Small intestine (tissue), 7 donors: ENCODE measurements at regions not wholly inside any gene's neighbourhood (a gene's known extent, or its start where the extent isn't known, plus 50 kb on each side); places are given as distances from the start of the nearest gene placed in this dataset.

Source experiments
- DNase-seq, 2 donors: peaks; one replicate each; pipeline versions ENCODE4 v3.0.0 to v3.0.0-alpha.2; 2013
- FAIRE-seq: peaks from 2 replicates; lab custom pipeline; 2012; peaks lifted over from hg19 to GRCh38; lab: Jason Lieb, UNC
- H3K27ac ChIP-seq, 3 donors: one replicate each; pipeline ENCODE4 v1.5.1; 2013; ENCODE audit warnings: low read length in 2 of 3, mild to moderate bottlenecking in 2 of 3, control low read depth in 1 of 3, inconsistent platforms in 1 of 3, low read depth in 1 of 3, moderate library complexity in 1 of 3
- H3K27me3 ChIP-seq, 3 donors: one replicate each; pipeline ENCODE4 v1.6.1; 2013; ENCODE audit warnings: low read length in 3 of 3, inconsistent platforms in 1 of 3; ENCODE audit not compliant: control insufficient read depth in 3 of 3, insufficient read depth in 3 of 3
- H3K36me3 ChIP-seq, 3 donors: one replicate each; pipeline ENCODE4 v1.6.1; 2013; ENCODE audit warnings: low read length in 3 of 3, inconsistent platforms in 1 of 3, low read depth in 1 of 3, mild to moderate bottlenecking in 1 of 3, moderate library complexity in 1 of 3; ENCODE audit not compliant: control insufficient read depth in 3 of 3, insufficient read depth in 2 of 3
- H3K4me1 ChIP-seq, 3 donors: one replicate each; pipeline ENCODE4 v1.6.1; 2013; ENCODE audit warnings: low read length in 2 of 3, inconsistent platforms in 1 of 3, low read depth in 1 of 3, mild to moderate bottlenecking in 1 of 3, moderate library complexity in 1 of 3; ENCODE audit not compliant: control insufficient read depth in 3 of 3, insufficient read depth in 2 of 3
- H3K4me3 ChIP-seq, 3 donors: one replicate each; pipeline ENCODE4 v1.5.1; 2013; ENCODE audit warnings: low read length in 3 of 3, control low read depth in 1 of 3, inconsistent platforms in 1 of 3, low read depth in 1 of 3, mild to moderate bottlenecking in 1 of 3, moderate library complexity in 1 of 3
- H3K9me3 ChIP-seq, 2 donors: one replicate each; pipeline ENCODE4 v1.6.1; 2013; ENCODE audit warnings: low read depth in 1 of 2, low read length in 1 of 2; ENCODE audit not compliant: control insufficient read depth in 2 of 2, insufficient read depth in 1 of 2
- WGBS, 3 donors: extraction: QIAGEN DNeasy Blood & Tissue Kit; methylation state at CpG; one replicate each; pipeline ENCODE4 v1.1.7; 2013; 5-methylcytosine and 5-hydroxymethylcytosine counted together
- donor health status: healthy with polysubstance abuse.
- donor health status: control.
- donor health status: control.
- donor health status: Bipolar disorder and iron deficiency.
- donor health status: healthy.

- H3K9me3 ChIP-seq = no peaks in the 10 kb centered on the region
- H3K36me3 ChIP-seq = no peaks in the 10 kb centered on the region
- 74 to 87% (median 82%) methylated on average over 2 of the region's 2 CpGs for WGBS, 3 donors
- H3K27ac ChIP-seq = no peak overlapping the region
- H3K4me3 ChIP-seq = no peak overlapping the region
- no peaks in the 10 kb centered on the region for H3K27me3 ChIP-seq
- H3K4me1 ChIP-seq = no peaks in the 10 kb centered on the region
- DNase-seq (no peak), FAIRE-seq (no peak)
Measured at GRCh38 chr6:65819152-65819551, 112.1 kb upstream of the EYS start.

- H3K9me3 ChIP-seq = no peaks in the 10 kb centered on the region
- FAIRE-seq = no peak
- WGBS, 3 donors = 76 to 83% (median 82%) methylated on average over 5 of the region's 5 CpGs
Measured at GRCh38 chr6:65818576-65818975, 111.5 kb upstream of the EYS start.

GRCh38 chr6:65816991-65817390, 110.0 kb upstream of the EYS start:
- WGBS, 3 donors = 49 to 79% (median 52%) methylated on average over 2 of the region's 2 CpGs

More at GRCh38 chr6:65818576-65818975, 111.5 kb upstream of the EYS start:
- Histone ChIP-seq H3K4me1 (no peaks in the 10 kb centered on the region), H3K27ac (no peak overlapping the region), H3K36me3 (no peaks in the 10 kb centered on the region), H3K4me3 (no peak overlapping the region), H3K27me3 (no peaks in the 10 kb centered on the region)
- no peak for DNase-seq

GRCh38 chr6:65814071-65814470, 107.0 kb upstream of the EYS start:
- 58 to 93% (median 82%) methylated on average over 3 of the region's 3 CpGs for WGBS, 3 donors
- Histone ChIP-seq H3K9me3 (no peaks in the 10 kb centered on the region), H3K36me3 (no peaks in the 10 kb centered on the region), H3K4me3 (no peak overlapping the region), H3K27ac (no peak overlapping the region), H3K4me1 (no peaks in the 10 kb centered on the region), H3K27me3 (no peaks in the 10 kb centered on the region)
- DNase-seq = no peak
- no peak for FAIRE-seq

More at GRCh38 chr6:65816991-65817390, 110.0 kb upstream of the EYS start:
- Histone ChIP-seq H3K27ac (no peak overlapping the region), H3K36me3 (no peaks in the 10 kb centered on the region), H3K9me3 (no peaks in the 10 kb centered on the region), H3K4me3 (no peak overlapping the region), H3K4me1 (no peaks in the 10 kb centered on the region), H3K27me3 (no peaks in the 10 kb centered on the region)
- FAIRE-seq (no peak), DNase-seq (no peak)

GRCh38 chr6:65803186-65803585, 96.2 kb upstream of the EYS start:
- no peak overlapping the region for H3K4me3 ChIP-seq
- H3K4me1 ChIP-seq = no peaks in the 10 kb centered on the region
- H3K9me3 ChIP-seq = no peaks in the 10 kb centered on the region
- H3K36me3 ChIP-seq = no peaks in the 10 kb centered on the region
- FAIRE-seq = no peak
- H3K27ac ChIP-seq = no peak overlapping the region
- DNase-seq = no peak
- no peaks in the 10 kb centered on the region for H3K27me3 ChIP-seq

GRCh38 chr6:65799389-65799788, 92.4 kb upstream of the EYS start:
- FAIRE-seq = no peak
- Histone ChIP-seq H3K4me3 (no peak overlapping the region), H3K27ac (no peak overlapping the region), H3K4me1 (no peaks in the 10 kb centered on the region), H3K27me3 (no peaks in the 10 kb centered on the region), H3K9me3 (no peaks in the 10 kb centered on the region), H3K36me3 (no peaks in the 10 kb centered on the region)
- DNase-seq = no peak

- Histone ChIP-seq H3K36me3 (no peaks in the 10 kb centered on the region), H3K9me3 (no peaks in the 10 kb centered on the region), H3K27ac (no peak overlapping the region), H3K4me3 (no peak overlapping the region), H3K4me1 (no peaks in the 10 kb centered on the region), H3K27me3 (no peaks in the 10 kb centered on the region)
- FAIRE-seq = no peak
- 47 to 67% (median 52%) methylated on average over 3 of the region's 3 CpGs for WGBS, 3 donors
- DNase-seq = no peak
Measured at GRCh38 chr6:65798280-65799014, 91.4 kb upstream of the EYS start.

- FAIRE-seq = no peak
- no peak for DNase-seq
Measured at GRCh38 chr6:65790666-65791065, 83.6 kb upstream of the EYS start.

GRCh38 chr6:65787787-65788186, 80.8 kb upstream of the EYS start:
- H3K27ac ChIP-seq = no peak overlapping the region
- peaks cover 0 to 5% of the 10 kb centered on the region in 2 donors for H3K9me3 ChIP-seq
- 94 to 98% (median 97%) methylated on average over 34 of the region's 34 CpGs for WGBS, 3 donors
- H3K36me3 ChIP-seq = no peaks in the 10 kb centered on the region
- no peak for DNase-seq
- FAIRE-seq = no peak
- H3K4me3 ChIP-seq = no peak overlapping the region
- no peaks in the 10 kb centered on the region for H3K4me1 ChIP-seq
- no peaks in the 10 kb centered on the region for H3K27me3 ChIP-seq

More at GRCh38 chr6:65790666-65791065, 83.6 kb upstream of the EYS start:
- Histone ChIP-seq H3K4me3 (no peak overlapping the region), H3K4me1 (no peaks in the 10 kb centered on the region), H3K9me3 (peaks cover 0 to 5% of the 10 kb centered on the region in 2 donors), H3K27ac (no peak overlapping the region), H3K36me3 (no peaks in the 10 kb centered on the region), H3K27me3 (no peaks in the 10 kb centered on the region)
- 57 to 71% (median 63%) methylated on average over 1 of the region's 1 CpG for WGBS, 3 donors
